Activated CD4-positive, alpha-beta memory T cell treated with anti-CD3 and anti-CD28 coated beads, Interleukin-2, amount 10 ng/mL, durations not matched to agents 7 days and 5 days (primary cell): ENCODE measurements at regions not wholly inside any gene's neighbourhood (a gene's known extent, or its start where the extent isn't known, plus 50 kb on each side); places are given as distances from the start of the nearest gene placed in this dataset.

Experiments
- CTCF ChIA-PET: fragments of 350-600 bp; sonication (Branson Sonifier 250); formaldehyde crosslinking; loops from one replicate; lab custom pipeline; 2021; ENCODE audit warnings: antibody characterized with exemption, inconsistent platforms; lab: Charles Lee
- POLR2A ChIA-PET: fragments of 350-600 bp; sonication (Branson Sonifier 250); formaldehyde crosslinking; loops from one replicate; lab custom pipeline; 2021; ENCODE audit warnings: antibody characterized with exemption; lab: Charles Lee
- DNase-seq: peaks from one replicate; pipeline ENCODE4 v3.0.0-alpha.2; 2020
- H3K27ac Mint-ChIP-seq: one replicate; pipeline ENCODE4 v1.8.0; 2021; ENCODE audit warnings: mild to moderate bottlenecking, mixed read lengths
- H3K27me3 Mint-ChIP-seq: one replicate; pipeline ENCODE4 v1.8.0; 2021; ENCODE audit warnings: mixed read lengths
- H3K36me3 Mint-ChIP-seq: one replicate; pipeline ENCODE4 v1.8.0; 2021; ENCODE audit warnings: low read depth, mixed read lengths
- H3K4me1 Mint-ChIP-seq: one replicate; pipeline ENCODE4 v1.8.0; 2021; ENCODE audit warnings: mixed read lengths
- H3K4me3 Mint-ChIP-seq: one replicate; pipeline ENCODE4 v1.8.0; 2021; ENCODE audit warnings: mild to moderate bottlenecking, mixed read lengths
- H3K9me3 Mint-ChIP-seq: one replicate; pipeline ENCODE4 v1.8.0; 2021; ENCODE audit warnings: mixed read lengths

- DNase-seq = no peak
- ChIA-PET CTCF (no interaction called here), POLR2A (no interaction called here)
- Mint-ChIP-seq H3K4me3 (no peak overlapping the region), H3K27me3 (no peaks in the 10 kb centered on the region), H3K36me3 (no peaks in the 10 kb centered on the region), H3K27ac (no peak overlapping the region), H3K4me1 (no peaks in the 10 kb centered on the region), H3K9me3 (peaks cover 5% of the 10 kb centered on the region)
These were observed 351.2 kb downstream of the ZNF608 start for GRCh38 chr5:124395287-124395686.

- Mint-ChIP-seq H3K27me3 (no peaks in the 10 kb centered on the region), H3K4me1 (no peaks in the 10 kb centered on the region), H3K9me3 (peaks cover 5% of the 10 kb centered on the region), H3K27ac (no peak overlapping the region), H3K36me3 (no peaks in the 10 kb centered on the region), H3K4me3 (no peak overlapping the region)
- CTCF ChIA-PET = no interaction called here
- no peak for DNase-seq
- POLR2A ChIA-PET = no interaction called here
These were observed 351.7 kb downstream of the ZNF608 start for GRCh38 chr5:124394700-124395245.

GRCh38 chr5:124393584-124394379 lies 352.7 kb downstream of the ZNF608 start:
- Mint-ChIP-seq H3K27me3 (no peaks in the 10 kb centered on the region), H3K4me1 (no peaks in the 10 kb centered on the region), H3K27ac (no peak overlapping the region), H3K36me3 (no peaks in the 10 kb centered on the region), H3K4me3 (no peak overlapping the region), H3K9me3 (peaks cover 5% of the 10 kb centered on the region)
- POLR2A ChIA-PET = no interaction called here
- no peak for DNase-seq
- CTCF ChIA-PET = no interaction called here

GRCh38 chr5:124383693-124384092 lies 362.7 kb downstream of the ZNF608 start:
- no peaks in the 10 kb centered on the region for H3K4me1 Mint-ChIP-seq
- no peaks in the 10 kb centered on the region for H3K36me3 Mint-ChIP-seq
- peaks cover 14% of the 10 kb centered on the region for H3K9me3 Mint-ChIP-seq
- H3K4me3 Mint-ChIP-seq = no peak overlapping the region
- ChIA-PET CTCF (no interaction called here), POLR2A (no interaction called here)
- no peak overlapping the region for H3K27ac Mint-ChIP-seq
- no peak for DNase-seq
- no peaks in the 10 kb centered on the region for H3K27me3 Mint-ChIP-seq

- Mint-ChIP-seq H3K36me3 (no peaks in the 10 kb centered on the region), H3K27me3 (no peaks in the 10 kb centered on the region), H3K27ac (no peak overlapping the region), H3K4me1 (no peaks in the 10 kb centered on the region), H3K9me3 (peaks cover 8% of the 10 kb centered on the region), H3K4me3 (no peak overlapping the region)
- ChIA-PET POLR2A (no interaction called here), CTCF (no interaction called here)
- no peak for DNase-seq
These were observed 369.1 kb downstream of the ZNF608 start for GRCh38 chr5:124377386-124377785.

GRCh38 chr5:124373883-124374282 lies 372.6 kb downstream of the ZNF608 start:
- Mint-ChIP-seq H3K27me3 (no peaks in the 10 kb centered on the region), H3K4me3 (no peak overlapping the region), H3K27ac (no peak overlapping the region), H3K36me3 (no peaks in the 10 kb centered on the region), H3K4me1 (no peaks in the 10 kb centered on the region), H3K9me3 (peaks cover 1% of the 10 kb centered on the region)
- ChIA-PET POLR2A (no interaction called here), CTCF (no interaction called here)
- no peak for DNase-seq

GRCh38 chr5:124372457-124372856 lies 374.0 kb downstream of the ZNF608 start:
- peaks cover 5% of the 10 kb centered on the region for H3K9me3 Mint-ChIP-seq
- DNase-seq = no peak
- no peaks in the 10 kb centered on the region for H3K36me3 Mint-ChIP-seq
- ChIA-PET CTCF (no interaction called here), POLR2A (no interaction called here)
- no peaks in the 10 kb centered on the region for H3K27me3 Mint-ChIP-seq
- no peak overlapping the region for H3K27ac Mint-ChIP-seq
- H3K4me3 Mint-ChIP-seq = no peak overlapping the region
- no peaks in the 10 kb centered on the region for H3K4me1 Mint-ChIP-seq

- Mint-ChIP-seq H3K36me3 (no peaks in the 10 kb centered on the region), H3K4me1 (no peaks in the 10 kb centered on the region), H3K4me3 (no peak overlapping the region), H3K9me3 (peaks cover 5% of the 10 kb centered on the region), H3K27me3 (no peaks in the 10 kb centered on the region), H3K27ac (no peak overlapping the region)
- CTCF ChIA-PET = no interaction called here
- DNase-seq = no peak
- POLR2A ChIA-PET = no interaction called here
These were observed 375.2 kb downstream of the ZNF608 start for GRCh38 chr5:124371111-124371706.

- no peak overlapping the region for H3K27ac Mint-ChIP-seq
- CTCF ChIA-PET = no interaction called here
- H3K9me3 Mint-ChIP-seq = peaks cover 5% of the 10 kb centered on the region
- no peaks in the 10 kb centered on the region for H3K36me3 Mint-ChIP-seq
- POLR2A ChIA-PET = no interaction called here
- H3K4me3 Mint-ChIP-seq = no peak overlapping the region
- no peaks in the 10 kb centered on the region for H3K4me1 Mint-ChIP-seq
- H3K27me3 Mint-ChIP-seq = no peaks in the 10 kb centered on the region
- DNase-seq = no peak
These were observed 375.8 kb downstream of the ZNF608 start for GRCh38 chr5:124370601-124371000.

- DNase-seq = no peak
- no peaks in the 10 kb centered on the region for H3K4me1 Mint-ChIP-seq
These were observed 381.1 kb downstream of the ZNF608 start for GRCh38 chr5:124365361-124365801.

GRCh38 chr5:124355928-124356327 lies 390.5 kb downstream of the ZNF608 start:
- Mint-ChIP-seq H3K4me1 (no peaks in the 10 kb centered on the region), H3K4me3 (no peak overlapping the region), H3K27ac (no peak overlapping the region), H3K9me3 (peaks cover 11% of the 10 kb centered on the region), H3K27me3 (no peaks in the 10 kb centered on the region), H3K36me3 (no peaks in the 10 kb centered on the region)
- DNase-seq = no peak
- POLR2A ChIA-PET = no interaction called here
- CTCF ChIA-PET = no interaction called here

More at GRCh38 chr5:124365361-124365801, 381.1 kb downstream of the ZNF608 start:
- Mint-ChIP-seq H3K9me3 (peaks cover 12% of the 10 kb centered on the region), H3K36me3 (no peaks in the 10 kb centered on the region), H3K4me3 (no peak overlapping the region), H3K27ac (no peak overlapping the region), H3K27me3 (no peaks in the 10 kb centered on the region)
- POLR2A ChIA-PET = no interaction called here
- CTCF ChIA-PET = no interaction called here

- Mint-ChIP-seq H3K36me3 (no peaks in the 10 kb centered on the region), H3K4me3 (no peak overlapping the region), H3K27me3 (no peaks in the 10 kb centered on the region), H3K9me3 (peaks cover 7% of the 10 kb centered on the region), H3K4me1 (no peaks in the 10 kb centered on the region), H3K27ac (no peak overlapping the region)
- no peak for DNase-seq
- POLR2A ChIA-PET = no interaction called here
- CTCF ChIA-PET = no interaction called here
These were observed 393.4 kb downstream of the ZNF608 start for GRCh38 chr5:124353016-124353415.

- Mint-ChIP-seq H3K4me3 (no peak overlapping the region), H3K4me1 (no peaks in the 10 kb centered on the region), H3K27ac (no peak overlapping the region), H3K36me3 (no peaks in the 10 kb centered on the region), H3K27me3 (no peaks in the 10 kb centered on the region), H3K9me3 (peaks cover 5% of the 10 kb centered on the region)
- CTCF ChIA-PET = no interaction called here
- DNase-seq = no peak
- POLR2A ChIA-PET = no interaction called here
These were observed 394.1 kb downstream of the ZNF608 start for GRCh38 chr5:124352312-124352711.
